ENCODE measurements at regions not wholly inside any gene's neighbourhood (a gene's known extent, or its start where the extent isn't known, plus 50 kb on each side); places are given as distances from the start of the nearest gene placed in this dataset.

GRCh38 chr10:43971306-43971705 lies 322.6 kb upstream of the ZNF32 start:
- TF ChIP-seq, protein P1, sequence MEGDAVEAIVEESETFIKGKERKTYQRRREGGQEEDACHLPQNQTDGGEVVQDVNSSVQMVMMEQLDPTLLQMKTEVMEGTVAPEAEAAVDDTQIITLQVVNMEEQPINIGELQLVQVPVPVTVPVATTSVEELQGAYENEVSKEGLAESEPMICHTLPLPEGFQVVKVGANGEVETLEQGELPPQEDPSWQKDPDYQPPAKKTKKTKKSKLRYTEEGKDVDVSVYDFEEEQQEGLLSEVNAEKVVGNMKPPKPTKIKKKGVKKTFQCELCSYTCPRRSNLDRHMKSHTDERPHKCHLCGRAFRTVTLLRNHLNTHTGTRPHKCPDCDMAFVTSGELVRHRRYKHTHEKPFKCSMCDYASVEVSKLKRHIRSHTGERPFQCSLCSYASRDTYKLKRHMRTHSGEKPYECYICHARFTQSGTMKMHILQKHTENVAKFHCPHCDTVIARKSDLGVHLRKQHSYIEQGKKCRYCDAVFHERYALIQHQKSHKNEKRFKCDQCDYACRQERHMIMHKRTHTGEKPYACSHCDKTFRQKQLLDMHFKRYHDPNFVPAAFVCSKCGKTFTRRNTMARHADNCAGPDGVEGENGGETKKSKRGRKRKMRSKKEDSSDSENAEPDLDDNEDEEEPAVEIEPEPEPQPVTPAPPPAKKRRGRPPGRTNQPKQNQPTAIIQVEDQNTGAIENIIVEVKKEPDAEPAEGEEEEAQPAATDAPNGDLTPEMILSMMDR (IDR thresholded peaks at IDR 0.05; ENCODE audit: low read depth, low read length, missing control alignments): no peak
- Histone ChIP-seq H3K4me3 (ENCODE audit: low read depth, low read length) (no peak overlapping the region), H3K27me3 (replicated peaks) (no peaks in the 10 kb centered on the region), H3K36me3 (replicated peaks) (no peaks in the 10 kb centered on the region), H3K27ac (no peak overlapping the region)
- DNase-seq: no peak
- in situ Hi-C loops (cut with HindIII; ENCODE audit: low pct_ligation_motif_present, low sequenced_read_pairs): no loop called here

DNA sequence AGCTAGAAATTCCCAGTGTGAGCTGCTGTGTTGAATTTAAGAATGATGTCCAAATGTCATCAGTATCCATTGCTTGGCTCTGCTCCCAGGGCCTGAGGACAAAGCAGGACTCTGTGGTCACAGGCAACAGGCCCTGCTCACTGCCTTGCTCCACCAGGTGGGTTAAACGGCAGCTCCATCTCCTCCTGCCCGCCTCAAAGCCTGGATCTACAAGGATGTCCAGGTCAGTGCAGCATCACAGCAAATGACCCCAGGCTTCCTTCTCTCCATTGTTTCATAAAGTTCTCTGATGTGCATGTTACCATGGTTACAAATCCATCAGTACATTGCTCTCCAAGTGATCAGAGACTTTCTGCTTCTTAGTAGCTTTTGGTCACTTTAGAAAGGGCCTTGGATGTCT lies 322.0 kb upstream of the ZNF32 start:
- in situ Hi-C loops (cut with HindIII; ENCODE audit: low pct_ligation_motif_present, low sequenced_read_pairs): no loop called here
- Histone ChIP-seq H3K27ac (no peak overlapping the region), H3K36me3 (replicated peaks) (no peaks in the 10 kb centered on the region), H3K27me3 (replicated peaks) (no peaks in the 10 kb centered on the region), H3K4me3 (ENCODE audit: low read depth, low read length) (no peak overlapping the region)
- no peak for DNase-seq
- TF ChIP-seq, protein P1 (IDR thresholded peaks at IDR 0.05; ENCODE audit: low read depth, low read length, missing control alignments): no peak

DNA sequence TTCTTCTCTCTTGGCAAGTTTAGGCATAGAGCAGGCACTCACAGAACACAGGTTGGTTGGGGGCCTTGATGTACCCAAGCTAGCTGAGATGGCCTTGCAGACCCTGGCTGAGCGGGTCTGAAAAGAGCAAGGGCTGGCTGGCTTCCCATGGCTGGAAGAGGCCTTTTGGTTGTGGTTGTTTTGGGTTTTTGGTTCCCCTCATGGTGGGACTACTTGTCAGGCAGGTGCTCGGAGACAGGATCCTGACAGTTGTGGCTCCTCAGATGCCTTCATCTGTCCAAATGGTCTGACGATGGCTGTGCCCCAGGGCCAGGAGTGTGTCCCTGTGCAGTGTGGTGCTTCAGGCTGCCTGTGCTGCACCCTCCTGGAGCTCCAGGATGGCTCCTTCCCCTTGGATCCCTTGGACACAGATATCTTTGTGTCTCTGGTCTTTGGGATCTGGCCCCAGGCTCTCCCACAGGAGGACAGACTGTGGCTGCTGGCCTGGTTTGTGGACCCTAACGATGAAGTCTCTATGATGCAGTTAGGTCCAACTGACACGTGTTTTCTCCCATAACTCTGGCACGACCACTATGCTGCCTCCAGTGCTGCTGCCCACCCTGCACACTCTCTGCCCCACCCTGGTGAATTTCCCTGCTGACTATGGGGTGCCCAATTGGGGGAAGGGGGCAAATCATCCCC lies 321.5 kb upstream of the ZNF32 start:
- in situ Hi-C loops (cut with HindIII; ENCODE audit: low pct_ligation_motif_present, low sequenced_read_pairs): no loop called here
- H3K27ac ChIP-seq: no peak overlapping the region
- no peak for DNase-seq
- no peak overlapping the region for H3K4me3 ChIP-seq (ENCODE audit: low read depth, low read length)
- H3K36me3 ChIP-seq (replicated peaks): no peaks in the 10 kb centered on the region
- no peaks in the 10 kb centered on the region for H3K27me3 ChIP-seq (replicated peaks)
- TF ChIP-seq, protein P1 (IDR thresholded peaks at IDR 0.05; ENCODE audit: low read depth, low read length, missing control alignments): no peak

GRCh38 chr10:43969506-43969905 lies 320.8 kb upstream of the ZNF32 start:
- no peak for DNase-seq
- no peak overlapping the region for H3K27ac ChIP-seq
- in situ Hi-C loops (cut with HindIII; ENCODE audit: low pct_ligation_motif_present, low sequenced_read_pairs): no loop called here
- H3K27me3 ChIP-seq (replicated peaks): no peaks in the 10 kb centered on the region
- no peaks in the 10 kb centered on the region for H3K36me3 ChIP-seq (replicated peaks)
- TF ChIP-seq, protein P1 (IDR thresholded peaks at IDR 0.05; ENCODE audit: low read depth, low read length, missing control alignments): no peak
- H3K4me3 ChIP-seq (ENCODE audit: low read depth, low read length): no peak overlapping the region

DNA sequence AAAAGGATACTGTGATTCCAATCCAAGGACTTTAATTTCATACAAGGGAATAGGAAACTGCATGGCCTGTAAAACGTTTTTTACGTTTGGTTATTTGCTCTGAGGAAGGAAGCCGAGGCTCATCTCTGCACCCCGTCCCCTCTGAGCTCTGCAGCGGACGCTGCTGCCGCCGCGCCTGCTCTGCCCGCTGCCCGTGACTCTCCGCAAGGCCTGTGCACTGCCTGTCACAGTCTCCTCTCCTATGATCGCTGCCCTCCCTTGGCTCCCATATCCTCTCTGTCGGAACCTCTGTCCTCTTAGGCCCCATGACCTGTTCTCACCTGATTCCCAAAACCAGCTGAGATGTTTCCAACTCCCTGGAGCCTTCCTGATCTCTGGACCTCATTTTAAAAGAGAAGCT lies 320.3 kb upstream of the ZNF32 start:
- in situ Hi-C loops (cut with HindIII; ENCODE audit: low pct_ligation_motif_present, low sequenced_read_pairs): no loop called here
- Histone ChIP-seq H3K36me3 (replicated peaks) (no peaks in the 10 kb centered on the region), H3K4me3 (ENCODE audit: low read depth, low read length) (no peak overlapping the region), H3K27me3 (replicated peaks) (no peaks in the 10 kb centered on the region), H3K27ac (no peak overlapping the region)
- TF ChIP-seq, protein P1 (IDR thresholded peaks at IDR 0.05; ENCODE audit: low read depth, low read length, missing control alignments): no peak
- no peak for DNase-seq

- no peak overlapping the region for H3K27ac ChIP-seq
- in situ Hi-C loops (cut with HindIII; ENCODE audit: low pct_ligation_motif_present, low sequenced_read_pairs): no loop called here
- TF ChIP-seq, protein P1 (IDR thresholded peaks at IDR 0.05; ENCODE audit: low read depth, low read length, missing control alignments): no peak
- no peak for DNase-seq
- no peaks in the 10 kb centered on the region for H3K27me3 ChIP-seq (replicated peaks)
- H3K36me3 ChIP-seq (replicated peaks): no peaks in the 10 kb centered on the region
- H3K4me3 ChIP-seq (ENCODE audit: low read depth, low read length): no peak overlapping the region
Observed at GRCh38 chr10:43968076-43968475, 319.4 kb upstream of the ZNF32 start.

Measured in brain microvascular endothelial cell (primary cell).